Common myeloid progenitor, CD34-positive (primary cell): ENCODE measurements at regions not wholly inside any gene's neighbourhood (a gene's known extent, or its start where the extent isn't known, plus 50 kb on each side); places are given as distances from the start of the nearest gene placed in this dataset.

Experiments
- CTCF ChIA-PET: fragments of 350-600 bp; sonication (Branson Sonifier 250); formaldehyde crosslinking; loops from one replicate; lab custom pipeline; 2021; ENCODE audit warnings: antibody characterized with exemption; lab: Charles Lee
- POLR2A ChIA-PET: fragments of 350-600 bp; sonication (Branson Sonifier 250); formaldehyde crosslinking; loops from one replicate; lab custom pipeline; 2021; ENCODE audit warnings: antibody characterized with exemption; lab: Charles Lee
- DNase-seq, 3 donors: peaks; one replicate each; pipeline versions ENCODE4 v3.0.0 to v3.0.0-alpha.2; 2013
- H3K27ac ChIP-seq, 2 experiments: 1 replicate in 1 of 2; 2 replicates in 1 of 2; pipeline ENCODE4 v1.7.0; 2013; ENCODE audit warnings: inconsistent platforms in 2 of 2, low read length in 2 of 2, mild to moderate bottlenecking in 2 of 2, low read depth in 1 of 2, moderate library complexity in 1 of 2; ENCODE audit not compliant: severe bottlenecking in 2 of 2, insufficient read depth in 1 of 2, poor library complexity in 1 of 2
- H3K27me3 ChIP-seq, 5 experiments: replicated peaks in 2 of 5; 1 replicate in 3 of 5; 2 replicates in 2 of 5; pipeline versions ENCODE4 v1.6.1 to v1.7.0; 2013; ENCODE audit warnings: low read length in 4 of 5, mild to moderate bottlenecking in 2 of 5, moderate library complexity in 2 of 5, inconsistent platforms in 1 of 5; ENCODE audit not compliant: insufficient read depth in 5 of 5, control insufficient read depth in 4 of 5
- H3K36me3 ChIP-seq, 4 experiments: 1 replicate in 2 of 4; 2 replicates in 2 of 4; pipeline versions ENCODE4 v1.6.1 to v1.7.0; 2013; ENCODE audit warnings: low read length in 3 of 4, control low read depth in 1 of 4, mild to moderate bottlenecking in 1 of 4; ENCODE audit not compliant: control insufficient read depth in 4 of 4, insufficient read depth in 4 of 4
- H3K4me1 ChIP-seq, 4 experiments: 1 replicate in 3 of 4; 2 replicates in 1 of 4; pipeline versions ENCODE4 v1.6.1 to v1.7.1; 2013; ENCODE audit warnings: low read length in 3 of 4, mild to moderate bottlenecking in 3 of 4, control low read depth in 1 of 4, inconsistent platforms in 1 of 4, moderate library complexity in 1 of 4; ENCODE audit not compliant: control insufficient read depth in 4 of 4, insufficient read depth in 4 of 4; ENCODE audit errors: control extremely low read depth in 1 of 4
- H3K4me3 ChIP-seq, 7 experiments: 1 replicate in 4 of 7; 2 replicates in 3 of 7; pipeline versions ENCODE4 v1.5.1 to v1.7.0; 2013; ENCODE audit warnings: mild to moderate bottlenecking in 7 of 7, low read length in 6 of 7, moderate library complexity in 6 of 7, inconsistent platforms in 2 of 7, low read depth in 2 of 7, control low read depth in 1 of 7; ENCODE audit not compliant: insufficient read depth in 4 of 7, control insufficient read depth in 1 of 7; ENCODE audit errors: extremely low read depth in 1 of 7
- H3K9me3 ChIP-seq, 5 experiments: 1 replicate in 4 of 5; 2 replicates in 1 of 5; pipeline versions ENCODE4 v1.6.1 to v1.7.1; 2013; ENCODE audit warnings: low read length in 4 of 5, mild to moderate bottlenecking in 2 of 5, inconsistent platforms in 1 of 5, low read depth in 1 of 5, moderate library complexity in 1 of 5; ENCODE audit not compliant: control insufficient read depth in 4 of 5, insufficient read depth in 2 of 5; ENCODE audit errors: control extremely low read depth in 1 of 5
- WGBS: methylation state at CpG from one replicate; pipeline ENCODE4 v1.1.5; 2013; ENCODE audit not compliant: insufficient coverage; 5-methylcytosine and 5-hydroxymethylcytosine counted together

DNA sequence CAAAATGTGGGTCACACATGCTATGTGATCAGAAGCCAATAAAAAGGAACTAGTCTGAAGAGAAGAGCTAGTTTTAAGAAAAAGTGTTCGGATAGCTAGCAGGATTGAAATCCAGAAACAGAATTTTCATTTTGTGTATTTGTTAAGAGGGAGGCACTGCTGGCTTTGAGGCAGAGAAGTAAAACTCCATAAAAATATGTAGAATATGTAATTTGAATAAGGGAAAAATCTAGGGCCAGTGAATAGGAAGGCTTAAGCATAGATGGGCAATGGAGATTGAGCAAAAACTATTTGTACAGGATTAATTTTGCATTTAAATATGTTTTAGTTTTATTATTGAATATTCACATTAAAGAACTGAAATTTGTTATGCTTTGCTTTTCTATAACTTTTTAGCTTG is 399.9 kb upstream of the PITX2 start:
- H3K9me3 ChIP-seq, result no peaks in the 10 kb centered on the region
- H3K4me3 ChIP-seq, result no peak overlapping the region
- DNase-seq, result no peak
- no peaks in the 10 kb centered on the region for H3K36me3 ChIP-seq
- POLR2A ChIA-PET, result interaction anchor here (0.6 kb wide), 1 partner anchor 87 kb away, joined by 3 read pairs; no protein-coding TSS in a partner anchor
- 100% methylated on average over 1 of the region's 1 CpG for WGBS
- H3K27ac ChIP-seq, result no peak overlapping the region
- H3K27me3 ChIP-seq, result no peaks in the 10 kb centered on the region
- CTCF ChIA-PET, result no interaction called here
- H3K4me1 ChIP-seq, result no peaks in the 10 kb centered on the region

DNA sequence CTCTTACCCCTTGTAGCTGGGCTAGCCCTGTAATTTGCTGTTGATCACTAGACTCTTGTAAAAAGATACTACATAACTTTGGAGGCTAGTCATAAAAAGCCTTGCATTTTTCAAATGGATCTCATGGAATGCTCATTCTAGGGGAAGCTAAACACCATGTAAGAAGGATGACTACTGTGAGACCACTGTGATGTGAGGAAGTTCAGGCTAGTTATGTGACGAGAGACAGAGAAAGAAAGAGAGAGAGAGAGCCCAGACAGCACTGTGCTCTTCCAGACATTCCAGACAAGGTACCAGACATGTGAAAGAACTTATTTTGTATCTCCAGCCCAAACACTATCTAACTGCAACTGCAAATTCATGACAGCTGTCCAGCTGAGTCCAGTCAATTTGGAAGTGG is 404.6 kb upstream of the PITX2 start:
- ChIA-PET CTCF (no interaction called here), POLR2A (no interaction called here)
- H3K4me3 ChIP-seq, result no peak overlapping the region
- WGBS, result 71% methylated on average over 1 of the region's 1 CpG
- no peak for DNase-seq
- H3K4me1 ChIP-seq, result no peaks in the 10 kb centered on the region
- H3K36me3 ChIP-seq, result no peaks in the 10 kb centered on the region
- no peak overlapping the region for H3K27ac ChIP-seq
- no peaks in the 10 kb centered on the region for H3K9me3 ChIP-seq
- H3K27me3 ChIP-seq, result no peaks in the 10 kb centered on the region

GRCh38 chr4:111028795-111029194 is 405.9 kb upstream of the PITX2 start:
- ChIA-PET CTCF (no interaction called here), POLR2A (no interaction called here)
- no CpG with 5 or more reads among the region's 1 CpG for WGBS
- Histone ChIP-seq H3K4me1 (no peaks in the 10 kb centered on the region), H3K27me3 (no peaks in the 10 kb centered on the region), H3K4me3 (no peak overlapping the region), H3K9me3 (no peaks in the 10 kb centered on the region), H3K27ac (no peak overlapping the region), H3K36me3 (no peaks in the 10 kb centered on the region)
- no peak for DNase-seq

DNA sequence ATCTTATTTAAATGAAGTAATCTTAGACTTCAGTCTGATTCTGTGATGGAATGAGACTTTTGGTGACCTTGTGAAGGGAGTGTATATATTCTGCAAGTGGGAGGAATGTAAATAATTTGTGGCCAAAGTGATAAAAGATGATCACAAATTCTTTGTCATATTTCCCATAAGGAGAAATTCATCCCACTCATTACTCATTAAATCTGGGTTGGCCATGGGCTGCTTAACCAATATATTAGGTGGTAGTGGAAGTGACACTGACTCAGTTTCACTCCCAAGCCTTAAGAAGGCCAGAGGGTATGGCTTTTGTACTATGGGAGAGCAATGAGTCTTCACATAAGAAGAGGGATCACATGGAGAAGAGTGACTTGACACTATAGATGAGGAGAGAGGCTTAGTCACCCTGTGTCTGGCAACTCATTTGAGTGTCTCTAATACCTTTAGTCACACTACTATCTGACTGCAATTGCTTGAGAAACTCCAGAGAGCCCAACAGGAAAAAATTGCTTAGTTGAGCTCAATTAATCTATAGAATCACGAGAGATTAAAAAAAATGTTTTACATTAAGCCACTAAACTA is 408.2 kb upstream of the PITX2 start:
- H3K4me1 ChIP-seq, result no peaks in the 10 kb centered on the region
- no peaks in the 10 kb centered on the region for H3K9me3 ChIP-seq
- H3K27me3 ChIP-seq, result no peaks in the 10 kb centered on the region
- H3K4me3 ChIP-seq, result no peak overlapping the region
- H3K36me3 ChIP-seq, result no peaks in the 10 kb centered on the region
- no peak for DNase-seq
- ChIA-PET CTCF (no interaction called here), POLR2A (no interaction called here)
- WGBS, result no CpG with 5 or more reads among the region's 1 CpG
- H3K27ac ChIP-seq, result no peak overlapping the region

- Histone ChIP-seq H3K27ac (no peak overlapping the region), H3K4me3 (no peak overlapping the region), H3K27me3 (no peaks in the 10 kb centered on the region), H3K4me1 (no peaks in the 10 kb centered on the region), H3K36me3 (no peaks in the 10 kb centered on the region), H3K9me3 (no peaks in the 10 kb centered on the region)
- ChIA-PET POLR2A (no interaction called here), CTCF (no interaction called here)
- DNase-seq, result no peak
- WGBS, result 96% methylated on average over 3 of the region's 3 CpGs
Measured at GRCh38 chr4:111031596-111031995, 408.7 kb upstream of the PITX2 start.

DNA sequence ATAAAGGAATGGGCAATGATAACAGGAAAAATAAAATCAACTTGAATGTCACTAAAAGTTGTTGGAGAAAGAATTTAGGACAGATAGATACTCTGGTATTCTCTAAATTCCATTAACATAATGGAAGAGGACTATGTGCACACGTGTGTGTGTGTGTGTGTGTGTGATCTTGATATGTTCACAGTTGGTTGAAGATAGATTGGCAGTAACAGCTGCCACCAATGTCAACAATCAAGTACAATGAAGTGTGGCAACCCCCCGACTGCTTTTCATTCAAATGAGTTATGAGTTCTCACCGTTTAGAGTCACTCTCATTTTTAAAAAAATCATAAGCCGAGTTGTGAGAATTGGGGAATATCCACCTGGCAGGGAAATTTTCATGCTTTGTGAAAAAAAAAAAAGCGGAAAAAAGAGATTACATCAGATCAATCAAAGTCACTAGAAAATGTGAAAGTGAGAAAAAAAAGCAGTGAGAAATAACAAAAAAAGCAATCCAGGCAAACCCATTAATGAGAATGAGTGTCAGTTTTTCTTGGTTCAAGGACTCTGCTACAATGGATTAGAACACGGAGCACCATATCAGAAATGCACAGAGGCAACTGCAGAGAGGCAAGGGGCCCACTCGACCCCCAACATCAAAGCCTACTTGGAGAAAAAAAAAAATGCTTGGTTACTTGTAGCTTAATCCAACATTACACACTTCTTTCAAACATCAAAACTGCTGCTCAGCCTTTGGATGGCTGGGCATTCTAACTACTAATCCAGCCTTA is 414.9 kb upstream of the PITX2 start:
- Histone ChIP-seq H3K27me3 (no peaks in the 10 kb centered on the region), H3K9me3 (no peaks in the 10 kb centered on the region), H3K27ac (no peak overlapping the region), H3K4me1 (no peaks in the 10 kb centered on the region), H3K4me3 (no peak overlapping the region), H3K36me3 (no peaks in the 10 kb centered on the region)
- 29% methylated on average over 1 of the region's 7 CpGs for WGBS
- ChIA-PET POLR2A (no interaction called here), CTCF (no interaction called here)
- DNase-seq, result no peak

- DNase-seq, result no peak
- H3K4me1 ChIP-seq, result no peaks in the 10 kb centered on the region
- H3K4me3 ChIP-seq, result no peak overlapping the region
- H3K9me3 ChIP-seq, result no peaks in the 10 kb centered on the region
- ChIA-PET POLR2A (no interaction called here), CTCF (no interaction called here)
- no peaks in the 10 kb centered on the region for H3K27me3 ChIP-seq
- H3K36me3 ChIP-seq, result no peaks in the 10 kb centered on the region
- no peak overlapping the region for H3K27ac ChIP-seq
Measured at GRCh38 chr4:111040904-111041303, 418.0 kb upstream of the PITX2 start.
